ENCODE measurements at regions not wholly inside any gene's neighbourhood (a gene's known extent, or its start where the extent isn't known, plus 50 kb on each side); places are given as distances from the start of the nearest gene placed in this dataset.
"Not testable (repeated sequence)": the region's sequence is repeated elsewhere in the genome, so short reads cannot be mapped to it uniquely, and the experiment has no call there.

DNA sequence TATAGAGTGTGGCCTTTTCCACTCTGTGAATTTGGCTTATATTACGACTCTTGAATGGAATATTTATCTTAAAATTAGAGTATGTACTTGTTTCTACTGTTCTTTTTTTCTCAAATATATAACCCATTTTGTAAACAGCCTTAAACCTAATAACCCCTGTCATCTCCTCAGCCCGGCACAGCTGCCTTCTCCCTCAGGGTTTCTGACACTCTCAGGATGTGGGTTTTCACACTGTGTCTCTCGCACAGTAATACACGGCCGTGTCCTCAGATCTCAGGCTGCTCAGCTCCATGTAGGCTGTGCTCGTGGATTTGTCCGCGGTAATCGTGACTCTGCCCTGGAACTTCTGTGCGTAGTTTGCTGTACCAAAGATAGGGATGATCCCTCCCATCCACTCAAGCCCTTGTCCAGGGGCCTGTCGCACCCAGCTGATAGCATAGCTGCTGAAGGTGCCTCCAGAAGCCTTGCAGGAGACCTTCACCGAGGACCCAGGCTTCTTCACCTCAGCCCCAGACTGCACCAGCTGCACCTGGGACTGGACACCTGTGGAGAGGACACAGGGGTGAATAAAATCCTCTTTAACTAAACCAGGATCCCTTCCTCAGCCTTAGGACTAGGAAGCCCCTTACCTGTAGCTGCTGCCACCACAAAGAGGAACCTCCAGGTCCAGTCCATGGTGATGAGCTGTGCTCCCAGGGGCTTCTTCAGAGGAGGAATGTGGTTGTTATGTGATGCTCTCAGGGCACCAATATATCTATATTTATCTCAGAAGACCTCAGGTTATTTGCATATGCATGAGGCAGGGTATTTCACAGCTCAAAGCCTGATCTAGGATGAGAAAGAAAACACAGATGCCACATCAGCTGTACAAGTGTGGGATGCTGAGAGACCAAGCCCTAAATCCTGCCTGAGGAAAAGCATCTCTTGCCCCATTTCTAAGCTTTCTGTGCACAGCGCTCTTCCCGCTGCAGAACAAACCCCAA, 1188.4 kb downstream of the TMEM121 start:
- peaks cover 10% of the 10 kb centered on the region for H3K4me1 ChIP-seq (ENCODE audit: insufficient read depth, low read length)
- H3K4me3 ChIP-seq (ENCODE audit: low read length); H3K27me3 ChIP-seq (ENCODE audit: insufficient read depth, low read length); H3K9me3 ChIP-seq (ENCODE audit: low read depth, low read length): not testable (repeated sequence)

DNA sequence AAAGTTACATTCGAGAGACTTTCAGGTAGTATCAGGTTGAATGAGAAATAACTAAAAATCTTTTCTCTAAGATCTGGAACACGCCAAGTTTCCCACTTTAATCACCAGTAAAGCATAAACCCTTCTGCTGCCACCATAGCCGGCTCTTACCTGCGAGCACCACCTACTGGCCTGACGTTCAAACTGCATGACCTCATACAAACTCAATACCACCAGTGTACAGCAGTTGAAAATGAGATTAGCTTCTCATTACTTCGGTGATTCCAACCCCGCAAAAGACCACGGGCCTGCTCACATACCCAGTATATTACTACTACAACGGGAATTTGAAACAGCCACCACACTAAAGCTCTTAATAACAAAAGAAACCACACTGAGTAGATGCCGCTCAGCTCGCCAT, 1191.2 kb downstream of the TMEM121 start:
- not testable (repeated sequence) for H3K27me3 ChIP-seq (ENCODE audit: insufficient read depth, low read length); H3K4me3 ChIP-seq (ENCODE audit: low read length); H3K9me3 ChIP-seq (ENCODE audit: low read depth, low read length)
- peaks cover 12% of the 10 kb centered on the region for H3K4me1 ChIP-seq (ENCODE audit: insufficient read depth, low read length)

DNA sequence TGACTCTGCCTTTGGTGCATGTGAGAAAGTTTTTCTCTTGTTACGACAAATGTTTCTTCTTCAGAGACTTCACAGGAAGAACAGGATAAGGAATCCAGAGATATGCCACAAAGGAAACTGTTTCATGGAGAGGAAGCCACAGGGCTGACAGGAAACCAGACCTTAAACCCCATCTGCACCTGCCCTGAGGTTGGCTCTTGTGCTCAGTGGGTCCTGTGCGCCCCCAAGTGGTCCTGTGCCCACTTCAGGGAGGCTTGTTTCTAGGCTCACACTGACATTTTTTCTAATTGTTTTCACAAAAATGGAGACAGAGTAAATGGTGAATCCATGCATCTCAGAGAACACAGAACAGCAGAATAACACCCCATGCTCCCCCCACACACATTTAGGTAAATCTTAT, 1193.5 kb downstream of the TMEM121 start:
- H3K9me3 ChIP-seq (ENCODE audit: low read depth, low read length); H3K27me3 ChIP-seq (ENCODE audit: insufficient read depth, low read length); H3K4me3 ChIP-seq (ENCODE audit: low read length): not testable (repeated sequence)
- peaks cover 15% of the 10 kb centered on the region for H3K4me1 ChIP-seq (ENCODE audit: insufficient read depth, low read length)

DNA sequence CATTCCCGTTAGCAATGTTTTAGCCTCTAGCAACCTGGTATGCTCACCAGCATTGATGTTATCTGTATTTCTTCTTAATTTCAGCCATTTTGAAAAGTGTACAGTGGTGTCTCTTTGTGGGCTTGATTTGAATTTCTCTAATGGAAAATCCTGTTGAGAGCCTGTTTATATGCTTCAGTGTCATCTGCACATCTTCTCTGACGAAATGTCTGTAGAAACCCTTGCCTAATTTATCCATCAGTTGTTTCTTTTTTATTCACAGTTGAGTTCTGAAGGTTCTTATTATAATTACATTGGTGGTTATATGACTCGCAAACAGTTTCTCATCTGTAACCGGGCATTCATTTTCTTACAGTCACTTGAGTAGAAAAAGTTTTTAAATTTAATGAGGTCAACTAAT, 1195.5 kb downstream of the TMEM121 start:
- H3K27me3 ChIP-seq (ENCODE audit: insufficient read depth, low read length); H3K4me3 ChIP-seq (ENCODE audit: low read length); H3K9me3 ChIP-seq (ENCODE audit: low read depth, low read length): not testable (repeated sequence)
- peaks cover 12% of the 10 kb centered on the region for H3K4me1 ChIP-seq (ENCODE audit: insufficient read depth, low read length)

DNA sequence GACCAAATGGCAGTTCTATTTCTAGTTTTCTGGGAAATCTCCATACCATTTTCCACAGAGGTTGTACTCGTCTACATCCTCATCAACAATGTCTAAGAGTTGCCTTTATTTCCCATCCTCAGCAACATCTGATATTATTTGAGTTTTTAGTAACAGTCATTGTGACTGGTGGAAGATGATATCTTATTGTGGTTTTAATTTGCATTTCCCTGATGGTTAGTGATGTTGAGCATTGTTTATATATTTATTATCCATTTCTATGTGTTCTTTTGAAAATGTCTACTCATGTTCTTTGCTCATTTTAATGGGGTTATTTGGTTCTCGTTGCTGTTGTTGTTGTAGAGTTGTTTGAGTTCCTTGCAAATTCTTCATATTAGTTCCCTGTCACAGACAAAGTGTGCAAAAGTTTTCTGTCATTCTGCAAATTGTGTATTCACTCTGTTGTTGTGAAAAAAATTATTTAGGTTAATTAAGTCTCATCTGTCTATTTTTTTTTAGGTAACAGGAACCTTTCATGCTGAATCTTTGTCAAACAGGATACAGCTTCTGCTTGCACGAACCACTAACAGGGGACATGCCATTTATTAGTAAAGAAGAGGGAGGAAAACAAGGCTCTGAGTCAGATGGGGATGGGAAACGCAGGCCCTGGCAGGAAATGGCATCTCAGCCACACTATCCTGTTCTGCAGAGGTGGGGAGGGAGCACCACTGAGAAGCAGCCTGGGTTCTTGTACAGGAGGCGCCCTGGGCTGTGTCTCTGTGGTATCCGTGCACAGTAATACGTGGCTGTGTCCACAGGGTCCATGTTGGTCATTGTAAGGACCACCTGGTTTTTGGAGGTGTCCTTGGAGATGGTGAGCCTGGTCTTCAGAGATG, 1196.7 kb downstream of the TMEM121 start:
- peaks cover 16% of the 10 kb centered on the region for H3K4me1 ChIP-seq (ENCODE audit: insufficient read depth, low read length)
- not testable (repeated sequence) for H3K9me3 ChIP-seq (ENCODE audit: low read depth, low read length); H3K4me3 ChIP-seq (ENCODE audit: low read length); H3K27me3 ChIP-seq (ENCODE audit: insufficient read depth, low read length)

DNA sequence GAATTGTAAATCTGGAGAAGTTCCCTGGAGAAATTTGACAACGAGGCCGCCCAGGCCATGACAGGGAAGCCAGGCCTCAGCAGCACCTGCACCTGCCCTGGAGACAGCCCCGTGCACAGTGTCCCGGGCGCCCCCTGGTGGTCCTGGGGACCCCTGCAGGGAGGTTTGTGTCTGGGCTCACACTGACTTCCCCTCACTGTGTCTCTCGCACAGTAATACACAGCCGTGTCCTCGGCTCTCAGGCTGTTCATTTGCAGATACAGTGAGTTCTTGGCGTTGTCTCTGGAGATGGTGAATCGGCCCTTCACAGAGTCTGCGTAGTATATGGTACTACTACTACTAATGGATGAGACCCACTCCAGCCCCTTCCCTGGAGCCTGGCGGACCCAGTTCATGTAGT, 1201.6 kb downstream of the TMEM121 start:
- H3K4me1 ChIP-seq (ENCODE audit: insufficient read depth, low read length); H3K27me3 ChIP-seq (ENCODE audit: insufficient read depth, low read length); H3K9me3 ChIP-seq (ENCODE audit: low read depth, low read length); H3K4me3 ChIP-seq (ENCODE audit: low read length): not testable (repeated sequence)

DNA sequence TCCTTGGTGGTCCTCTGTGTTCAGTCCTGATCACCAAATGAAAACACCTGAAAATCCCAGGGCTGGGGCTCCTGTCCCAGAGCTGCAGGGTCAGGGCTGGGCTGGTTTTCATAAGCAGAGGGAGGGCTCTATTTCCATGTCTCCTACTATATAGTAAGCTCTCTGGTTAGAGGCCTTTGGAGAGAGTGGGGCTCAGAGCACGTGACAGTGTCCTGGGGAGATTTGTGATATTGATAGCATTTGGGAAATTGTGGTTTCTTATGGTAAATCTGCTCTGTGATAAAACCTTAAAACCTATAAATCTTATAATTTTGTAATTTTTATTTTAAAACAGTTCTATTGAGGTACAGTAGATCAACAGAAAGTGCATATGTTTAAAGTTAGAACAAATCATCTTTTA, 1202.2 kb downstream of the TMEM121 start:
- no peak overlapping the region for H3K4me3 ChIP-seq (ENCODE audit: low read length)
- H3K9me3 ChIP-seq (ENCODE audit: low read depth, low read length), result no peaks in the 10 kb centered on the region
- H3K27me3 ChIP-seq (ENCODE audit: insufficient read depth, low read length), result no peaks in the 10 kb centered on the region
- H3K4me1 ChIP-seq (ENCODE audit: insufficient read depth, low read length), result peaks cover 5% of the 10 kb centered on the region

DNA sequence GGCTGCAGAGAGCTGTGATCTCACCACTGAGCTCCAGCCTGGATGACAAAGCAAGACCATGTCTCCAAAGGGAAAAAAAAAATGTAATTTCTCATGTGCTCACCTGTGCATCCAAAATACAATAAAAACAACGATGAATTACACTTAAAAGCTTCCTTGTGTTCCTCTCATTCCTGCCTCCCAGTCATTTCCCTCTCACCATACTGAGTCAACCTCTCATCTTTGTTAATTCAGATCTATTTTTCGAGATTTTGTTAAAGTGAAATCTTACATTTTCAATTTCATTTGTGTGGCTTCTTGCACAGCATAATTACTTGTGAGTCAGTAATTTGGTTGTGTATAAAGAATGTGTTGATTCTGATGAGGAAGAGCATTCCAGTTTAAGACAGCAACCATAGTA, 1203.2 kb downstream of the TMEM121 start:
- H3K4me1 ChIP-seq (ENCODE audit: insufficient read depth, low read length), result peaks cover 4% of the 10 kb centered on the region
- H3K27me3 ChIP-seq (ENCODE audit: insufficient read depth, low read length), result no peaks in the 10 kb centered on the region
- H3K4me3 ChIP-seq (ENCODE audit: low read length), result no peak overlapping the region

DNA sequence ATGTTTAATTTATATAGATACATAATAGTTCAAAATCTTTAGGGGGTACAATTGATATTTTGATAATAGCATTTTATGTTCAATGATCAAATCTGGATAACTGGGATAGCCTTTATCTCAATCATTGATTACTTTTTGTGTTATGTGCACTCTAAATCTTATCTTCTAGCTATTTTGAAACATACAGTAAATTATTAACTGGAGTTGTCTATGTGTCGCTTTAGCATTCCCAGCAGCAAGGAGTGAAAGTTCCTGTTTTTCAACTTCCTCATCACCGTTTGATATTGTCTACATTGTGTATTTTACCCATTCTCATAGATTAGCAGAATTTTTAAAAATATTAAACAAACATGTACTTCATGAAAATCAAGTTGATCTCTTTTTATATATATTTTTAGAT, 1207.4 kb downstream of the TMEM121 start:
- Histone ChIP-seq H3K27me3 (ENCODE audit: insufficient read depth, low read length) (no peaks in the 10 kb centered on the region), H3K4me1 (ENCODE audit: insufficient read depth, low read length) (peaks cover 23% of the 10 kb centered on the region), H3K9me3 (ENCODE audit: low read depth, low read length) (no peaks in the 10 kb centered on the region), H3K4me3 (ENCODE audit: low read length) (no peak overlapping the region)

More for the DNA sequence above, 1203.2 kb downstream of the TMEM121 start:
- no peaks in the 10 kb centered on the region for H3K9me3 ChIP-seq (ENCODE audit: low read depth, low read length)

DNA sequence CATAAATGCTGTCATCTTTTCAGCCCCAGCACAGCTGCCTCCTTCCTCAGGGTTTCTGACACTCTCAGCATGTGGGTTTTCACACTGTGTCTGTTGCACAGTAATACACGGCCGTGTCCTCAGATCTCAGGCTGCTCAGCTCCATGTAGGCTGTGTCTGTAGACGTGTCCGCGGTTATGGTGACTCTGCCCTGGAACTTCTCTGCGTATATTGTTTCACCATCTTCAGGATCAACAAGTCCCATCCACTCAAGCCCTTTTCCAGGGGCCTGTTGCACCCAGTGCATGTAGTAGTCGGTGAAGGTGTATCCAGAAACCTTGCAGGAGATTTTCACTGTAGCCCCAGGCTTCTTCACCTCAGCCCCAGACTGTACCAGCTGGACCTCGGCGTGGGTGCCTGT, 1210.6 kb downstream of the TMEM121 start:
- Histone ChIP-seq H3K4me3 (ENCODE audit: low read length) (peak overlapping the region; percentile 36), H3K27me3 (ENCODE audit: insufficient read depth, low read length) (no peaks in the 10 kb centered on the region), H3K4me1 (ENCODE audit: insufficient read depth, low read length) (peaks cover 23% of the 10 kb centered on the region), H3K9me3 (ENCODE audit: low read depth, low read length) (no peaks in the 10 kb centered on the region)

DNA sequence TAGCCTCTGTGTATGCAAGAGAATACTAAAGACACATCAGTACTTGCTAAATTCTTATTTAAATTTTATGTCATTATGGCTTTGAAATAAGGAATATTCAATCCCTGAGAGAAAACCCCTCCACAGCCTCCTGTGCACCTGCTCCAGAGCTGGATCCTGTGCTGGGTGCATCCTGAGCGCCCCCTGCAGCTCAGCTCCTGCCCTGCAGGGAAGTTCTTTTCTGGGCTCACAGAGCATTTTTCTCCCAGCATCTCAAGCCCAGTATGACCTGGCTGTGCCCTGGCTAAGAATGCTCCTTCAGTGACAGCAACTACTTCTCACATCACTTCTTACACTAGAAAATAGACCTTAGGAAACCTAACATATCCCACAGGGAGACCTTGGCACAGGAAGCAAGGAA, 1211.7 kb downstream of the TMEM121 start:
- H3K4me1 ChIP-seq (ENCODE audit: insufficient read depth, low read length), result peaks cover 23% of the 10 kb centered on the region
- no peaks in the 10 kb centered on the region for H3K27me3 ChIP-seq (ENCODE audit: insufficient read depth, low read length)
- H3K4me3 ChIP-seq (ENCODE audit: low read length), result no peak overlapping the region
- no peaks in the 10 kb centered on the region for H3K9me3 ChIP-seq (ENCODE audit: low read depth, low read length)

DNA sequence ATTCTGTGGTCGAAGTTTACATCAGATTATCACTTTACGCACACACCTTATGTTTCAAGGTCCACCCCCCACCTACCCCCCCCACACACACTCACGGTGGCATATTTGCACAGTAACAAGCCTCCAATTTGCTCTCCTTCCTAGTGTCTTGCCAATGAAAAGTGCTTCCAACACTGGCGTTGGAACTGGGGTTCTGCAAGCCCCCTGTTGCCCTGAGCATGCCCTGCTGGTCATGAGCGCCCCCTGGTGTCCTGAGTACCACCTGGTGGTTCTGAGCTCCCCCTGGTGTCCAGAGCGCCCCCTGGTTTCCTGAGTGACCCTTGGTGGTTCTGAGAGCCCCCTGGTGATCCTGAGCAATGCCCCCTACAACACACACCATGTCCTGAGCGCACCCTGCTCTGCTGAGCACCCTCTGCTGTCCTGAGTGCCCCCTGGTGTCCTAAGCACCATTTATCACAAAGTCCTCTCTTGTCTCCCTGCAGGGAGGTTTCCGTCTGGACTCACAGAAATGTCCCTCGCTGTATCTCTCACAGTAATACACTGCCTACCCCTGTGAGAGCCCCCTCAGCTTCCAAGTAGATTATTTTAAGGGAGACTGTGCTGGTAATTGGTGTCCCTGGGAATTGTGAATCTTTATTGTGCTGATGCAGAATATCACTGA, 1212.3 kb downstream of the TMEM121 start:
- not testable (repeated sequence) for H3K27me3 ChIP-seq (ENCODE audit: insufficient read depth, low read length); H3K4me3 ChIP-seq (ENCODE audit: low read length)
- H3K4me1 ChIP-seq (ENCODE audit: insufficient read depth, low read length), result peaks cover 23% of the 10 kb centered on the region

DNA sequence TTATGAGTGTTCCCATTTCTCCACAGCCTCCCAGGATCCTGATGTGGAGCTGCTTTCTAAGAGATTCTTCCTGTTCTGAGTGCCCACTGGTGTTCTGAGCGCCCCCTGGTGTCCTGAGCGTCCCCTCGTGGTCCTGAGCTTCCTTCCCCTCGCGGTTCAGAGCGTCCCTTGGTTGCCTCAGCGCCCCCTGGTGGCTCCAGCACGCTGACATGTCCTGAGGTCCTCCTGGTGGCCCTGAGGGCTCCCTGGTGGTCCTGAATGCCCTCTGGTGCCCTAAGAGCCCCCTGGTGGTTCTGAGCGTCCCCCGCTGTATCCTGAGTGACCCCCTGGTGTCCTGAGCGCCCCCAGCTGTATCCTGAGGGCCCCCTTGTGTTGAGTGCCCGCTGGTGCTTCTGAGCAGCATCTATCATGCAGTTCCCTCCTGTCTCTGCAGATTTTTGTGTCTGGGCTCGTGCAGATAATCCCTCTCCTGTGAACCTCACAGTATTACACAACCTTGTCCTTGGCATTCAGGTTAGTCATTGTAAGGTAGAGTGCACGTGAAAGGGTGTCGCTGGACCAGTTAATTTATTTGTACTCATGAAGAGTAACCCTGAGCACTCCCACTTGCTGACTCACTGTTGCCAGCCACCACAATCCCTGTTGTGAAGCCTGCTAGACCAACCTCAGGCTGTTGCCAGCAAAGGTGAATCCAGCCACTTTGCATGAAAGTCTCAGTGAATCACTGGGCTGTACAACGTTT, 1214.9 kb downstream of the TMEM121 start:
- H3K4me3 ChIP-seq (ENCODE audit: low read length); H3K27me3 ChIP-seq (ENCODE audit: insufficient read depth, low read length); H3K9me3 ChIP-seq (ENCODE audit: low read depth, low read length): not testable (repeated sequence)
- H3K4me1 ChIP-seq (ENCODE audit: insufficient read depth, low read length), result peaks cover 15% of the 10 kb centered on the region

More for the DNA sequence above, 1212.3 kb downstream of the TMEM121 start:
- H3K9me3 ChIP-seq (ENCODE audit: low read depth, low read length), result not testable (repeated sequence)

DNA sequence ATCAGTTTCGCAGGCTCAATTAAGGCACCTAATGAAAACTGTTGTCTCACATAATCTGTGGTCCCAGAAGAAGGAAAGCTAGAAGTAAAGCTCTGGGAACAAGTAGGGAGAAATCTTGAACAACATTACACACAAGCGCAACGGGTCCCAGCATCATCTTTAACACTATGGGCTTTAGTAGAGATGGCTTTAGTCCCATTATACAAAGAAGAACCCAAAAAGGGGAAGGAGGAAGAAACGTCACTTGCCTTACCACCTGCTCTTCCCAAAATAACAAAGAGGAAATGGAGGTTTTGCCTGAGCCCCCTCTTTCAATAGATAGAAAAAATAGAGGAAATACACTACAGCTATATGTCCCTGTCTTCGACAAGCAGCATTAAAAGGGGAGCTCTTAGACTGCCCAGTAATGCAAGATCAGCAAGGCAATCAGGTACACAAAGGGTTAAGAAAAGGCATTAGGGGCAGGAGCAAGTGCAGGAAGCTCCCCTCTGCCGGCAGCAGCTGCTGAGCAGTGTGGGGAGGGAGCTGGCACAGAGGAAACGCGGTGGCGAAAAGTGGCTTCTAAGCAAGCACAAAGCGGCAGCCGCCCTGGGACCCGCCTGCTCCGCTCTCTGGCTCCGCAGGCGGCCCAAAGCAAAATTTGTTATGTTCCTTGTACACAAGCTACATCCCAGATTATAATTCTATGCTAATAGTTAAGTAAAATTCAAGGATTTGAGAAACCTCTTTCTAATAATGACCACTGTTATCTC, 1218.8 kb downstream of the TMEM121 start:
- H3K4me1 ChIP-seq (ENCODE audit: insufficient read depth, low read length); H3K4me3 ChIP-seq (ENCODE audit: low read length); H3K27me3 ChIP-seq (ENCODE audit: insufficient read depth, low read length); H3K9me3 ChIP-seq (ENCODE audit: low read depth, low read length): not testable (repeated sequence)

Data from mononuclear cell (primary cell).